ENCODE measurements at regions not wholly inside any gene's neighbourhood (a gene's known extent, or its start where the extent isn't known, plus 50 kb on each side); places are given as distances from the start of the nearest gene placed in this dataset.

DNA sequence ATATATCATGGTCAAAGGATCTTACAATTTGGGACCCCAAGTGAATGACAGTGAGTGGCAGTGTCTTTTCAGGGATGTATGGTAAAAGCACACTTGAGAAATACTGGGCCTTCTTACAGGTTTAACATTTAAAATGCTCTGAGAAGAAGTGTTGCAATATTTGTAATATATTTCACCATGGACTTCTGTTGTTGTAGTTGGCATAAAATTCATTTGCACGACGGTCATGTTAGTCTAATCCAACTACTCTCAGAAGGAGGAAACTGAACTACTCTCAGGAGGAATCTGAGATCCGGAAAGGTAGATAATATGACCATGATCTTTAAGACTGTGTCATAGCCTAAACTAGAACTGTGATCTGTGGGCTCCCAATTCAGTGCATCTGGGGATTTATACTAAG, 700.1 kb downstream of the HDGFL1 start:
- TF ChIP-seq CTCF (conservative IDR thresholded peaks at IDR 0.05) (no peak), ZFX (IDR thresholded peaks at IDR 0.05) (no peak)
